Small intestine (tissue), 7 donors: ENCODE measurements at regions not wholly inside any gene's neighbourhood (a gene's known extent, or its start where the extent isn't known, plus 50 kb on each side); places are given as distances from the start of the nearest gene placed in this dataset.
"Not testable (repeated sequence)": the region's sequence is repeated elsewhere in the genome, so short reads cannot be mapped to it uniquely, and the experiment has no call there.

Experiments used
- DNase-seq, 2 donors: peaks; one replicate each; pipeline versions ENCODE4 v3.0.0 to v3.0.0-alpha.2; 2013
- FAIRE-seq: peaks from 2 replicates; lab custom pipeline; 2012; peaks lifted over from hg19 to GRCh38; lab: Jason Lieb, UNC
- H3K27ac ChIP-seq, 3 donors: one replicate each; pipeline ENCODE4 v1.5.1; 2013; ENCODE audit warnings: low read length in 2 of 3, mild to moderate bottlenecking in 2 of 3, control low read depth in 1 of 3, inconsistent platforms in 1 of 3, low read depth in 1 of 3, moderate library complexity in 1 of 3
- H3K27me3 ChIP-seq, 3 donors: one replicate each; pipeline ENCODE4 v1.6.1; 2013; ENCODE audit warnings: low read length in 3 of 3, inconsistent platforms in 1 of 3; ENCODE audit not compliant: control insufficient read depth in 3 of 3, insufficient read depth in 3 of 3
- H3K36me3 ChIP-seq, 3 donors: one replicate each; pipeline ENCODE4 v1.6.1; 2013; ENCODE audit warnings: low read length in 3 of 3, inconsistent platforms in 1 of 3, low read depth in 1 of 3, mild to moderate bottlenecking in 1 of 3, moderate library complexity in 1 of 3; ENCODE audit not compliant: control insufficient read depth in 3 of 3, insufficient read depth in 2 of 3
- H3K4me1 ChIP-seq, 3 donors: one replicate each; pipeline ENCODE4 v1.6.1; 2013; ENCODE audit warnings: low read length in 2 of 3, inconsistent platforms in 1 of 3, low read depth in 1 of 3, mild to moderate bottlenecking in 1 of 3, moderate library complexity in 1 of 3; ENCODE audit not compliant: control insufficient read depth in 3 of 3, insufficient read depth in 2 of 3
- H3K4me3 ChIP-seq, 3 donors: one replicate each; pipeline ENCODE4 v1.5.1; 2013; ENCODE audit warnings: low read length in 3 of 3, control low read depth in 1 of 3, inconsistent platforms in 1 of 3, low read depth in 1 of 3, mild to moderate bottlenecking in 1 of 3, moderate library complexity in 1 of 3
- H3K9me3 ChIP-seq, 2 donors: one replicate each; pipeline ENCODE4 v1.6.1; 2013; ENCODE audit warnings: low read depth in 1 of 2, low read length in 1 of 2; ENCODE audit not compliant: control insufficient read depth in 2 of 2, insufficient read depth in 1 of 2
- WGBS, 3 donors: extraction: QIAGEN DNeasy Blood & Tissue Kit; methylation state at CpG; one replicate each; pipeline ENCODE4 v1.1.7; 2013; 5-methylcytosine and 5-hydroxymethylcytosine counted together
- donor health status: healthy with polysubstance abuse.
- donor health status: control.
- donor health status: control.
- donor health status: Bipolar disorder and iron deficiency.
- donor health status: healthy.

GRCh38 chr5:101751105-101751504 is 545.0 kb downstream of the SLCO4C1 start:
- no peak for DNase-seq
- Histone ChIP-seq H3K9me3 (peaks cover 0 to 5% of the 10 kb centered on the region in 2 donors), H3K36me3 (no peaks in the 10 kb centered on the region), H3K4me1 (no peaks in the 10 kb centered on the region), H3K27ac (no peak overlapping the region), H3K4me3 (no peak overlapping the region), H3K27me3 (no peaks in the 10 kb centered on the region)
- no peak for FAIRE-seq
- 25 to 46% (median 28%) methylated on average over 3 of the region's 3 CpGs for WGBS, 3 donors

- not testable (repeated sequence) for DNase-seq, H3K27ac ChIP-seq, H3K36me3 ChIP-seq, H3K9me3 ChIP-seq, FAIRE-seq, H3K4me1 ChIP-seq, H3K27me3 ChIP-seq, H3K4me3 ChIP-seq
Measured at GRCh38 chr5:101743000-101743399, 553.1 kb downstream of the SLCO4C1 start.

GRCh38 chr5:101728933-101729332 is 567.2 kb downstream of the SLCO4C1 start:
- no peaks in the 10 kb centered on the region for H3K9me3 ChIP-seq
- H3K27me3 ChIP-seq: no peaks in the 10 kb centered on the region
- no peaks in the 10 kb centered on the region for H3K36me3 ChIP-seq
- DNase-seq: peak in 1 of 2 donors; percentile 1
- H3K4me1 ChIP-seq: no peaks in the 10 kb centered on the region
- no peak for FAIRE-seq
- no peak overlapping the region for H3K4me3 ChIP-seq
- no peak overlapping the region for H3K27ac ChIP-seq

DNA sequence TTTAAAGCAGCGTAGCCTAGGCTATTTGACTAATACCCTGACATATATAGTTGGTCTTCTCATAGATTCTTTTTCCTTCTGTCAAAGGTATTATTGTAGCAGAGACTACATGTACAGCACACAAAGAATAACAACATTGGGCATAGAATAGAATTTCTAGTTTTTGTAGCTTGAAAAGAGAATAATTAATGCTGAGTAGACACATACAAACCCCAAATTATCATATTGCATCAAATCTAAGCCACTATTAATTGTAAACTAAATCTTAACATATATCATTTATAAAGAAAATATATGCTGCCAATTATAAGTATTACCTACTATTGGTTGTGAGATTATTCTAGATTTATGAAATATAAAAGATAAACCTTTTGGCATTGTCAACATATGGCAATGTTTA is 574.5 kb downstream of the SLCO4C1 start:
- H3K27ac ChIP-seq: no peak overlapping the region
- FAIRE-seq: no peak

GRCh38 chr5:101720033-101720432 is 576.1 kb downstream of the SLCO4C1 start:
- Histone ChIP-seq H3K4me1 (no peaks in the 10 kb centered on the region), H3K36me3 (no peaks in the 10 kb centered on the region), H3K27ac (no peak overlapping the region), H3K4me3 (no peak overlapping the region), H3K27me3 (no peaks in the 10 kb centered on the region), H3K9me3 (no peaks in the 10 kb centered on the region)
- WGBS, 3 donors: 80 to 91% (median 82%) methylated on average over 3 of the region's 3 CpGs
- FAIRE-seq (no peak), DNase-seq (no peak)

More for the DNA sequence above, 574.5 kb downstream of the SLCO4C1 start:
- WGBS, 3 donors: 44 to 84% (median 82%) methylated on average over 1 of the region's 1 CpG
- H3K27me3 ChIP-seq: no peaks in the 10 kb centered on the region
- no peak overlapping the region for H3K4me3 ChIP-seq
- no peaks in the 10 kb centered on the region for H3K4me1 ChIP-seq
- DNase-seq: no peak
- H3K36me3 ChIP-seq: no peaks in the 10 kb centered on the region
- H3K9me3 ChIP-seq: no peaks in the 10 kb centered on the region

- DNase-seq (no peak), FAIRE-seq (no peak)
- no peaks in the 10 kb centered on the region for H3K27me3 ChIP-seq
- whole genome bisulfite sequencing, 3 donors: 80 to 97% (median 90%) methylated on average over 1 of the region's 1 CpG
- no peak overlapping the region for H3K27ac ChIP-seq
- H3K4me1 ChIP-seq: no peaks in the 10 kb centered on the region
- no peaks in the 10 kb centered on the region for H3K9me3 ChIP-seq
- no peaks in the 10 kb centered on the region for H3K36me3 ChIP-seq
- no peak overlapping the region for H3K4me3 ChIP-seq
Measured at GRCh38 chr5:101717721-101718120, 578.4 kb downstream of the SLCO4C1 start.

GRCh38 chr5:101716941-101717340 is 579.1 kb downstream of the SLCO4C1 start:
- 74 to 87% (median 80%) methylated on average over 1 of the region's 1 CpG for WGBS, 3 donors
- H3K27ac ChIP-seq: no peak overlapping the region
- DNase-seq: no peak
- no peaks in the 10 kb centered on the region for H3K36me3 ChIP-seq
- no peaks in the 10 kb centered on the region for H3K27me3 ChIP-seq
- H3K4me1 ChIP-seq: no peaks in the 10 kb centered on the region
- no peaks in the 10 kb centered on the region for H3K9me3 ChIP-seq
- no peak for FAIRE-seq
- H3K4me3 ChIP-seq: no peak overlapping the region

DNA sequence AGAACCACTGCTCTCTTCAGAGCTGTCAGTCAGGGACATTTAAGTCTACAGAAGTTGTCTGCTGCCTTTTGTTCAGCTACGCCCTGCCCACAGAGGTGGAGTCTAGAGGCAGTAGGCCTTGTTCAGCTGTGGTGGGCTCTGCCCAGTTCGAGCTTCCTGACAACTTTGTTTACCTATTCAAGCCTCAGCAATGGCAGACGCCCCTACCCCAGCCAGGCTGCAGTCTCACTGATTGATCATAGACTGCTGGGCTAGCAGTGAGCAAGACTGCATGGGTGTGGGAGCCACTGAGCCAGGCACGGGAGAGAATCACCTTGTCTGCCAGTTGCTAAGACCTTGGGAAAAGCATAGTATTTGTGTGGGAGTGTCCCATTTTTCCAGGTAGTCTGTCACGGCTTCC is 580.3 kb downstream of the SLCO4C1 start:
- not testable (repeated sequence) for H3K9me3 ChIP-seq, DNase-seq, H3K4me1 ChIP-seq, H3K27ac ChIP-seq, H3K4me3 ChIP-seq, FAIRE-seq, H3K27me3 ChIP-seq, H3K36me3 ChIP-seq
- 39 to 58% (median 45%) methylated on average over 5 of the region's 5 CpGs for WGBS, 3 donors

DNA sequence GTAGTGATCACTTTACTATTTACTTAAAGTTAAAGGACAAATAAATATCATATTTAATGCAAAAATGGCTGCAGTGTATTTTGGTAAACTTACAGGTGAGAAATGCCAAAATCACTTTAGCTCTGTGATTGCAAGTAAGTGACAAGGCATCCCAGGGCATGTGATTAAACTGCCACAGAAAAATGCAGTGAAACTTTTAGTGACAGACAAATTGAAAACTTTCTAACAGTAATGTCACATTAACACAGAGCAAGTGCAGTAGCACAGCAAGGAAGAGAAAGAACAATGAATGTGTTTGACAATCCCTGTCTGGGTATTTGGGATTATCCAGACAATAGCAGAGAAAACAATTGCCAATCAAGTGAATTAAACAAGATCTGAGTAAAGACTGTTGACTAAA is 606.8 kb downstream of the SLCO4C1 start:
- Histone ChIP-seq H3K27ac (no peak overlapping the region), H3K9me3 (no peaks in the 10 kb centered on the region), H3K36me3 (no peaks in the 10 kb centered on the region), H3K4me1 (no peaks in the 10 kb centered on the region), H3K27me3 (no peaks in the 10 kb centered on the region), H3K4me3 (no peak overlapping the region)
- DNase-seq: no peak
- no peak for FAIRE-seq
